H1 (cell line): ENCODE measurements at regions not wholly inside any gene's neighbourhood (a gene's known extent, or its start where the extent isn't known, plus 50 kb on each side); places are given as distances from the start of the nearest gene placed in this dataset.

ENCODE experiments used
- CTCF ChIA-PET: fragments of 300-600 bp; sonication (Branson Sonifier 250); formaldehyde crosslinking; loops from one replicate; lab custom pipeline; 2021; ENCODE audit not compliant: partially characterized antibody; lab: Charles Lee
- POLR2A ChIA-PET: fragments of 300-600 bp; sonication (Branson Sonifier 250); formaldehyde crosslinking; loops from one replicate; lab custom pipeline; 2021; ENCODE audit warnings: inconsistent platforms; ENCODE audit not compliant: partially characterized antibody; lab: Charles Lee
- DNase-seq, 2 experiments: peaks; one replicate each; pipeline versions ENCODE4 v3.0.0 to v3.0.0-alpha.2; 2010 to 2022; ENCODE audit warnings: low spot score in 2 of 2, low read depth in 1 of 2, mixed read lengths in 1 of 2
- FAIRE-seq: peaks from 2 replicates; lab custom pipeline; 2011; peaks lifted over from hg19 to GRCh38; lab: Jason Lieb, UNC
- H2AFZ ChIP-seq: 2 replicates; pipeline ENCODE4 v1.8.1; 2012; ENCODE audit warnings: low read length, inconsistent platforms
- H2AK5ac ChIP-seq: 2 replicates; pipeline ENCODE4 v1.6.1; 2013; ENCODE audit warnings: low read depth, low read length
- H2BK120ac ChIP-seq: replicated peaks from 2 replicates; pipeline ENCODE3; 2013; ENCODE audit warnings: low read depth, low read length, inconsistent platforms
- H2BK12ac ChIP-seq: 2 replicates; pipeline ENCODE4 v1.6.1; 2013; ENCODE audit warnings: low read depth, low read length
- H2BK15ac ChIP-seq: 2 replicates; pipeline ENCODE4 v1.6.1; 2013; ENCODE audit warnings: low read length
- H2BK20ac ChIP-seq: 2 replicates; pipeline ENCODE4 v1.6.1; 2013; ENCODE audit warnings: low read length
- H2BK5ac ChIP-seq: 2 replicates; pipeline ENCODE4 v1.6.1; 2013; ENCODE audit warnings: low read depth, low read length
- H3K14ac ChIP-seq: 2 replicates; pipeline ENCODE4 v1.6.1; 2013; ENCODE audit warnings: inconsistent platforms; ENCODE audit not compliant: insufficient read length
- H3K18ac ChIP-seq: 2 replicates; pipeline ENCODE4 v1.6.1; 2013; ENCODE audit warnings: low read length; ENCODE audit errors: extremely low read depth
- H3K23ac ChIP-seq: 2 replicates; pipeline ENCODE4 v1.6.1; 2013; ENCODE audit warnings: inconsistent platforms; ENCODE audit not compliant: insufficient read length
- H3K23me2 ChIP-seq: 2 replicates; pipeline ENCODE4 v1.6.1; 2013; ENCODE audit warnings: low read depth, low read length
- H3K27ac ChIP-seq: 2 replicates; pipeline ENCODE4 v1.6.1; 2011; ENCODE audit warnings: low read depth, low read length, inconsistent platforms
- H3K27me3 ChIP-seq, 4 experiments: replicated peaks in 1 of 4; 1 replicate in 1 of 4; 2 replicates in 3 of 4; pipeline versions ENCODE4 v1.6.1 to v1.8.1; 2011 to 2013; ENCODE audit warnings: low read length in 3 of 4, mild to moderate bottlenecking in 3 of 4, inconsistent platforms in 2 of 4, mixed read lengths in 2 of 4, moderate library complexity in 1 of 4; ENCODE audit not compliant: control insufficient read depth in 3 of 4, insufficient read depth in 3 of 4; ENCODE audit errors: extremely low read depth in 1 of 4
- H3K36me3 ChIP-seq, 4 experiments: 2 replicates each; pipeline versions ENCODE4 v1.6.1 to v1.8.1; 2011 to 2013; ENCODE audit warnings: mild to moderate bottlenecking in 4 of 4, low read length in 3 of 4, moderate library complexity in 2 of 4, control low read depth in 1 of 4, inconsistent platforms in 1 of 4; ENCODE audit not compliant: insufficient read depth in 4 of 4, control insufficient read depth in 2 of 4
- H3K4ac ChIP-seq: replicated peaks from 2 replicates; pipeline ENCODE3; 2013; ENCODE audit warnings: low read length, low read depth, mixed read lengths, inconsistent platforms; ENCODE audit not compliant: insufficient read length
- H3K4me1 ChIP-seq, 4 experiments: replicated peaks in 1 of 4; 1 replicate in 1 of 4; 2 replicates in 3 of 4; pipeline versions ENCODE4 v1.6.1 to v1.8.1; 2011 to 2013; ENCODE audit warnings: low read length in 3 of 4, inconsistent platforms in 2 of 4, mixed read lengths in 1 of 4; ENCODE audit not compliant: insufficient read depth in 4 of 4, control insufficient read depth in 3 of 4
- H3K4me2 ChIP-seq, 2 experiments: 2 replicates each; pipeline versions ENCODE4 v1.6.1 to v1.8.1; 2011 to 2013; ENCODE audit warnings: low read depth in 2 of 2, low read length in 2 of 2, control low read depth in 1 of 2, inconsistent platforms in 1 of 2, mild to moderate bottlenecking in 1 of 2; ENCODE audit not compliant: insufficient read depth in 1 of 2
- H3K4me3 ChIP-seq, 4 experiments: fragments of 200-600, 300-600 bp in 1 of 4; sonication (generic), shearing (Covaris generic), sonication (Bioruptor Twin) in 1 of 4; 2 replicates each; pipeline versions ENCODE4 v1.5.1 to v1.8.1; 2011 to 2016; ENCODE audit warnings: low read length in 4 of 4, low read depth in 3 of 4, control low read depth in 2 of 4, inconsistent platforms in 2 of 4, mild to moderate bottlenecking in 2 of 4, mixed read lengths in 1 of 4, moderate library complexity in 1 of 4; ENCODE audit not compliant: insufficient read depth in 2 of 4; ENCODE audit errors: extremely low read depth in 1 of 4
- H3K56ac ChIP-seq: replicated peaks from 2 replicates; pipeline ENCODE3; 2013; ENCODE audit warnings: low read depth, mild to moderate bottlenecking, mixed read lengths, low read length, inconsistent platforms; ENCODE audit not compliant: insufficient read length
- H3K79me1 ChIP-seq: 2 replicates; pipeline ENCODE4 v1.6.1; 2013; ENCODE audit warnings: low read depth, low read length, control low read depth
- H3K79me2 ChIP-seq, 2 experiments: 2 replicates each; pipeline versions ENCODE4 v1.6.1 to v1.8.1; 2012 to 2013; ENCODE audit warnings: low read length in 2 of 2, mild to moderate bottlenecking in 2 of 2, inconsistent platforms in 1 of 2; ENCODE audit not compliant: insufficient read depth in 2 of 2, control insufficient read depth in 1 of 2
- H3K9ac ChIP-seq, 4 experiments: replicated peaks in 1 of 4; 1 replicate in 1 of 4; 2 replicates in 3 of 4; pipeline versions ENCODE4 v1.6.1 to v1.8.1; 2011 to 2013; ENCODE audit warnings: low read depth in 3 of 4, low read length in 3 of 4, control low read depth in 2 of 4, mild to moderate bottlenecking in 2 of 4, moderate library complexity in 2 of 4, inconsistent platforms in 1 of 4; ENCODE audit errors: extremely low read depth in 1 of 4
- H3K9me3 ChIP-seq, 2 experiments: 2 replicates each; pipeline versions ENCODE4 v1.6.1 to v1.8.1; 2012 to 2013; ENCODE audit warnings: mild to moderate bottlenecking in 2 of 2, moderate library complexity in 2 of 2, control low read depth in 1 of 2, inconsistent platforms in 1 of 2, low read depth in 1 of 2, low read length in 1 of 2, mixed read lengths in 1 of 2; ENCODE audit not compliant: insufficient read depth in 2 of 2
- H4K20me1 ChIP-seq, 2 experiments: replicated peaks in 1 of 2; 2 replicates each; pipeline versions ENCODE3 to v1.8.1; 2011 to 2013; ENCODE audit warnings: inconsistent platforms in 2 of 2, low read length in 2 of 2, mild to moderate bottlenecking in 1 of 2; ENCODE audit not compliant: insufficient read depth in 2 of 2, control insufficient read depth in 1 of 2
- H4K5ac ChIP-seq: 2 replicates; pipeline ENCODE4 v1.6.1; 2013; ENCODE audit warnings: low read length, low read depth, mixed read lengths, inconsistent platforms; ENCODE audit not compliant: insufficient read length
- H4K8ac ChIP-seq: 2 replicates; pipeline ENCODE4 v1.8.0; 2013; ENCODE audit warnings: mild to moderate bottlenecking, moderate library complexity, low read length, inconsistent platforms; ENCODE audit not compliant: insufficient read depth; ENCODE audit errors: extremely low read depth
- H4K91ac ChIP-seq: replicated peaks from 2 replicates; pipeline ENCODE3; 2013; ENCODE audit warnings: low read length, mixed read lengths, inconsistent platforms; ENCODE audit not compliant: insufficient read length
- BRCA1 ChIP-seq: IDR thresholded peaks from 2 replicates; pipeline ENCODE4 v1.6.1; 2012; ENCODE audit warnings: low read depth, low read length, improper control_type of control experiment
- CEBPB ChIP-seq: IDR thresholded peaks from 2 replicates; pipeline ENCODE4 v1.6.1; 2012; ENCODE audit warnings: low read depth, low read length
- CHD1 ChIP-seq: IDR thresholded peaks from 2 replicates; pipeline ENCODE4 v1.6.1; 2012; ENCODE audit warnings: low read depth, low read length, improper control_type of control experiment
- GABPA ChIP-seq: IDR thresholded peaks from 2 replicates; pipeline ENCODE4 v1.6.1; 2011; ENCODE audit warnings: mild to moderate bottlenecking, low read length, moderate library complexity, borderline replicate concordance; ENCODE audit not compliant: insufficient read depth
- HDAC6 ChIP-seq: IDR thresholded peaks from one replicate; pipeline ENCODE4 v1.7.1; 2012; ENCODE audit warnings: low read depth, mild to moderate bottlenecking, inconsistent platforms, low read length, moderate library complexity
- NANOG ChIP-seq: IDR thresholded peaks from 2 replicates; pipeline ENCODE4 v1.6.1; 2011; ENCODE audit warnings: low read length, low read depth, mild to moderate bottlenecking, inconsistent platforms; ENCODE audit not compliant: insufficient read depth, poor library complexity, severe bottlenecking
- RBBP5 ChIP-seq: IDR thresholded peaks from 2 replicates; pipeline ENCODE4 v1.7.1; 2012; ENCODE audit warnings: low read depth, mild to moderate bottlenecking, inconsistent platforms, low read length, moderate library complexity, borderline replicate concordance
- RXRA ChIP-seq: IDR thresholded peaks from 2 replicates; pipeline ENCODE4 v1.6.1; 2011; ENCODE audit warnings: low read depth, mild to moderate bottlenecking, low read length, moderate library complexity; ENCODE audit not compliant: insufficient read depth
- TEAD4 ChIP-seq: IDR thresholded peaks from 2 replicates; pipeline ENCODE4 v1.6.1; 2012; ENCODE audit warnings: low read depth, low read length, inconsistent platforms, mixed read lengths
- USF2 ChIP-seq: IDR thresholded peaks from 2 replicates; pipeline ENCODE4 v1.6.1; 2011; ENCODE audit warnings: low read length, improper control_type of control experiment
- ZNF274 ChIP-seq: IDR thresholded peaks from 2 replicates; pipeline ENCODE4 v1.7.0; 2012; ENCODE audit warnings: low read length, borderline replicate concordance; ENCODE audit errors: extremely low read depth
- WGBS, 2 experiments: shearing (Covaris generic) in 1 of 2; methylation state at CpG; one replicate each; pipeline versions ENCODE4 v1.1.6 to v1.1.7; 2013 to 2015; ENCODE audit warnings: low lambda C conversion rate in 2 of 2, mixed read lengths in 2 of 2, inconsistent platforms in 1 of 2, low coverage in 1 of 2, missing lambda C conversion rate in 1 of 2; ENCODE audit not compliant: insufficient replicate concordance in 2 of 2, insufficient coverage in 1 of 2, insufficient read length in 1 of 2; ENCODE audit errors: extremely low coverage in 1 of 2, missing lambda C conversion rate in 1 of 2; 5-methylcytosine and 5-hydroxymethylcytosine counted together

- 100% methylated on average over 2 of the region's 2 CpGs; no CpG with 5 or more reads in 1 of the 2 experiments for WGBS, 2 experiments
- H4K8ac ChIP-seq: no peak overlapping the region
- H3K4me3 ChIP-seq: no peak overlapping the region
- no peak overlapping the region for H3K4ac ChIP-seq
- H2BK5ac ChIP-seq: no peak overlapping the region
- H2AK5ac ChIP-seq: no peak overlapping the region
- no peak overlapping the region for H3K27ac ChIP-seq
- H3K27me3 ChIP-seq: no peaks in the 10 kb centered on the region
- H2AFZ ChIP-seq: no peak overlapping the region
- POLR2A ChIA-PET: no interaction called here
- H3K23ac ChIP-seq: no peak overlapping the region
- H3K79me2 ChIP-seq: no peaks in the 10 kb centered on the region
- H2BK12ac ChIP-seq: no peak overlapping the region; the same call in 1 of the 2 replicates
- no peak overlapping the region for H4K91ac ChIP-seq
- H3K36me3 ChIP-seq: no peaks in the 10 kb centered on the region
- H3K79me1 ChIP-seq: no peaks in the 10 kb centered on the region
- H3K18ac ChIP-seq: no peak overlapping the region
- no peak overlapping the region for H3K56ac ChIP-seq
- no peak overlapping the region for H3K4me2 ChIP-seq
- H3K9me3 ChIP-seq: no peaks in the 10 kb centered on the region
- H3K23me2 ChIP-seq: no peaks in the 10 kb centered on the region
- FAIRE-seq (no peak), DNase-seq (no peak)
- H3K14ac ChIP-seq: no peak overlapping the region
- H2BK20ac ChIP-seq: no peak overlapping the region
- H4K20me1 ChIP-seq: no peaks in the 10 kb centered on the region
- H2BK120ac ChIP-seq: no peak overlapping the region
- no peak for TF ChIP-seq RXRA
- no peak for TF ChIP-seq ZNF274
- no peak for TF ChIP-seq RBBP5
- no peak for TF ChIP-seq NANOG
- no peak for TF ChIP-seq HDAC6
- TF ChIP-seq BRCA1: no peak
- no peak for TF ChIP-seq USF2
- TF ChIP-seq GABPA: no peak
- TF ChIP-seq CHD1: no peak
- no peak for TF ChIP-seq TEAD4
- no peak for TF ChIP-seq CEBPB
- H2BK15ac ChIP-seq: no peak overlapping the region
- no peak overlapping the region for H3K9ac ChIP-seq
- no peak overlapping the region for H4K5ac ChIP-seq
- H3K4me1 ChIP-seq: no peaks in the 10 kb centered on the region
- CTCF ChIA-PET: interaction anchor here (1.1 to 1.5 kb wide), 4 partner anchors 11 to 251 kb away, joined by 3 to 7 read pairs (median 4); no protein-coding TSS in a partner anchor
These were observed 264.2 kb downstream of the INSC start for GRCh38 chr11:15378941-15379340.
